SW 1271 (cell line): ENCODE measurements at regions not wholly inside any gene's neighbourhood (a gene's known extent, or its start where the extent isn't known, plus 50 kb on each side); places are given as distances from the start of the nearest gene placed in this dataset.

ENCODE experiments used
- DNase-seq, 2 experiments: peaks; one replicate each; lab custom pipeline; 2025; lab: John Stamatoyannopoulos, UW

GRCh38 chr2:155169317-155169716 is 470.8 kb downstream of the KCNJ3 start:
- no peak for DNase-seq

- no peak for DNase-seq
Observed at GRCh38 chr2:155162494-155162893, 464.0 kb downstream of the KCNJ3 start.

GRCh38 chr2:155161314-155161713 is 462.8 kb downstream of the KCNJ3 start:
- DNase-seq, result no peak

- no peak for DNase-seq
Observed at GRCh38 chr2:155157711-155158110, 459.2 kb downstream of the KCNJ3 start.

GRCh38 chr2:155157065-155157464 is 458.6 kb downstream of the KCNJ3 start:
- no peak for DNase-seq

- DNase-seq, result no peak
Observed at GRCh38 chr2:155151945-155152344, 453.4 kb downstream of the KCNJ3 start.

GRCh38 chr2:155151472-155151871 is 453.0 kb downstream of the KCNJ3 start:
- DNase-seq, result no peak

GRCh38 chr2:155145758-155146229 is 447.3 kb downstream of the KCNJ3 start:
- no peak for DNase-seq

- no peak for DNase-seq
Observed at GRCh38 chr2:155141418-155141817, 442.9 kb downstream of the KCNJ3 start.

GRCh38 chr2:155125585-155126230 is 427.2 kb downstream of the KCNJ3 start:
- no peak for DNase-seq

GRCh38 chr2:155115846-155116245 is 417.4 kb downstream of the KCNJ3 start:
- no peak for DNase-seq

- DNase-seq, result no peak
Observed at GRCh38 chr2:155111070-155111469, 412.6 kb downstream of the KCNJ3 start.

GRCh38 chr2:155109527-155109926 is 411.0 kb downstream of the KCNJ3 start:
- no peak for DNase-seq

GRCh38 chr2:155100261-155100660 is 401.8 kb downstream of the KCNJ3 start:
- DNase-seq, result no peak

GRCh38 chr2:155099784-155100183 is 401.3 kb downstream of the KCNJ3 start:
- DNase-seq, result no peak

- DNase-seq, result no peak
Observed at GRCh38 chr2:155095613-155096012, 397.1 kb downstream of the KCNJ3 start.

GRCh38 chr2:155080373-155080772 is 381.9 kb downstream of the KCNJ3 start:
- no peak for DNase-seq

GRCh38 chr2:155070489-155070888 is 372.0 kb downstream of the KCNJ3 start:
- DNase-seq, result no peak

GRCh38 chr2:155062922-155063258 is 364.4 kb downstream of the KCNJ3 start:
- DNase-seq, result no peak

- DNase-seq, result no peak
Observed at GRCh38 chr2:155062250-155062921, 363.9 kb downstream of the KCNJ3 start.

GRCh38 chr2:155060896-155061295 is 362.4 kb downstream of the KCNJ3 start:
- DNase-seq, result no peak

- no peak for DNase-seq
Observed at GRCh38 chr2:155054712-155055111, 356.2 kb downstream of the KCNJ3 start.

- no peak for DNase-seq
Observed at GRCh38 chr2:155043097-155043496, 344.6 kb downstream of the KCNJ3 start.

- DNase-seq, result no peak
Observed at GRCh38 chr2:155035308-155035707, 336.8 kb downstream of the KCNJ3 start.
